Prostate gland (tissue), 2 donors: ENCODE measurements at regions not wholly inside any gene's neighbourhood (a gene's known extent, or its start where the extent isn't known, plus 50 kb on each side); places are given as distances from the start of the nearest gene placed in this dataset.

Source experiments
- DNase-seq: peaks from one replicate; pipeline ENCODE4 v3.0.0-alpha.2; 2019; ENCODE audit warnings: low spot score
- H3K27ac ChIP-seq, 2 donors: fragments of 200-600 bp; sonication (generic); 2 replicates each; pipeline ENCODE4 v1.5.1; 2017 to 2019
- H3K27me3 ChIP-seq: fragments of 200-600 bp; sonication (generic); replicated peaks from 2 replicates; pipeline ENCODE4 v1.5.1; 2019; ENCODE audit not compliant: insufficient read depth
- H3K36me3 ChIP-seq, 2 donors: fragments of 200-600 bp; sonication (generic); 1 replicate in 1 of 2; 2 replicates in 1 of 2; pipeline versions ENCODE4 v1.5.1 to v1.8.1; 2017 to 2019
- H3K4me1 ChIP-seq: fragments of 200-600 bp; sonication (generic); replicated peaks from 2 replicates; pipeline ENCODE4 v1.5.1; 2019
- H3K4me3 ChIP-seq, 2 donors: fragments of 200-600 bp; sonication (generic); 2 replicates each; pipeline ENCODE4 v1.5.1; 2017 to 2019
- H3K9me3 ChIP-seq: fragments of 200-600 bp; sonication (generic); 2 replicates; pipeline ENCODE4 v1.5.1; 2017
- POLR2A ChIP-seq: fragments of 450-650 bp; IDR thresholded peaks from one replicate; pipeline ENCODE4 v1.6.1; 2016; ENCODE audit warnings: antibody characterized with exemption, mild to moderate bottlenecking
- POLR2AphosphoS5 ChIP-seq: sonication (generic); formaldehyde crosslinking; IDR thresholded peaks from one replicate; pipeline ENCODE4 v1.6.1; 2017; ENCODE audit warnings: antibody characterized with exemption
- WGBS: methylation state at CpG from one replicate; pipeline ENCODE4 v1.1.5; 2018; 5-methylcytosine and 5-hydroxymethylcytosine counted together
- intact Hi-C: fragments of 100-400 bp; cut with DNase I; formaldehyde crosslinking; loops from one replicate; pipeline ENCODE4 v1.14.2; 2022
- TF ChIP-seq, protein P1 (sequence below), 4 experiments: fragments of 200-600 bp in 2 of 4; fragments of 450-650 bp in 2 of 4; sonication (generic) in 2 of 4; IDR thresholded peaks; 1 replicate in 3 of 4; 2 replicates in 1 of 4; pipeline ENCODE4 v1.5.1; 2016 to 2019; ENCODE audit warnings: antibody characterized with exemption in 4 of 4, mild to moderate bottlenecking in 2 of 4, moderate library complexity in 2 of 4

DNA sequence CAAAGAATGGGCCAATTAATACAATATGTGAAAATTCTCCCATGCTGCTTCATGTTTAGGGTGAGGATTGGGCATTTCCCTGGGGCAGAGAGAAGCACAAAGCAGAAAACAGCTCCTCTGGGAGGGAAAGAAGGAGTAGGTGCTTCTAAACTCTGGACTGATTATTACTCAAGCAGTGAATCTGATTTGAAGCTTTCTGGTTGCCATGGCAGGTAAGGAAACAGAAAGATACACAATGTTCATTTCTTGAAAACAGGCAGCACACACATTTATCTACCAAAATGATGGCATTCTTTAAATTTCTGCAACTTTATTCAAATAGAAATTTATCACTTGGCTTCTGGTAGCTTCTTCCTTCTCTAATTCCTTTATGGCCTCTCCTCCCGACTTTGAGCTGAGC, 305.4 kb upstream of the CHD6 start:
- H3K9me3 ChIP-seq = no peaks in the 10 kb centered on the region
- H3K4me3 ChIP-seq = no peak overlapping the region
- H3K27me3 ChIP-seq = no peaks in the 10 kb centered on the region
- no peak for TF ChIP-seq POLR2AphosphoS5
- TF ChIP-seq, protein P1, sequence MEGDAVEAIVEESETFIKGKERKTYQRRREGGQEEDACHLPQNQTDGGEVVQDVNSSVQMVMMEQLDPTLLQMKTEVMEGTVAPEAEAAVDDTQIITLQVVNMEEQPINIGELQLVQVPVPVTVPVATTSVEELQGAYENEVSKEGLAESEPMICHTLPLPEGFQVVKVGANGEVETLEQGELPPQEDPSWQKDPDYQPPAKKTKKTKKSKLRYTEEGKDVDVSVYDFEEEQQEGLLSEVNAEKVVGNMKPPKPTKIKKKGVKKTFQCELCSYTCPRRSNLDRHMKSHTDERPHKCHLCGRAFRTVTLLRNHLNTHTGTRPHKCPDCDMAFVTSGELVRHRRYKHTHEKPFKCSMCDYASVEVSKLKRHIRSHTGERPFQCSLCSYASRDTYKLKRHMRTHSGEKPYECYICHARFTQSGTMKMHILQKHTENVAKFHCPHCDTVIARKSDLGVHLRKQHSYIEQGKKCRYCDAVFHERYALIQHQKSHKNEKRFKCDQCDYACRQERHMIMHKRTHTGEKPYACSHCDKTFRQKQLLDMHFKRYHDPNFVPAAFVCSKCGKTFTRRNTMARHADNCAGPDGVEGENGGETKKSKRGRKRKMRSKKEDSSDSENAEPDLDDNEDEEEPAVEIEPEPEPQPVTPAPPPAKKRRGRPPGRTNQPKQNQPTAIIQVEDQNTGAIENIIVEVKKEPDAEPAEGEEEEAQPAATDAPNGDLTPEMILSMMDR (IDR thresholded peaks at IDR 0.05) = no peak
- no peak for TF ChIP-seq POLR2A
- no peak overlapping the region for H3K27ac ChIP-seq
- no peaks in the 10 kb centered on the region for H3K4me1 ChIP-seq
- H3K36me3 ChIP-seq = no peaks in the 10 kb centered on the region
- DNase-seq = no peak
- intact Hi-C loops = no loop called here
- WGBS = 31% methylated on average over 1 of the region's 1 CpG

- no peak for DNase-seq
- no peak overlapping the region for H3K4me3 ChIP-seq
- no peaks in the 10 kb centered on the region for H3K36me3 ChIP-seq
- intact Hi-C loops = no loop called here
- H3K27me3 ChIP-seq = no peaks in the 10 kb centered on the region
- H3K27ac ChIP-seq = no peak overlapping the region
- TF ChIP-seq POLR2A (no peak), POLR2AphosphoS5 (no peak)
- TF ChIP-seq, protein P1 (IDR thresholded peaks at IDR 0.05) = no peak
- no peaks in the 10 kb centered on the region for H3K4me1 ChIP-seq
- H3K9me3 ChIP-seq = no peaks in the 10 kb centered on the region
Measured at GRCh38 chr20:41913146-41913545, 295.0 kb upstream of the CHD6 start.

DNA sequence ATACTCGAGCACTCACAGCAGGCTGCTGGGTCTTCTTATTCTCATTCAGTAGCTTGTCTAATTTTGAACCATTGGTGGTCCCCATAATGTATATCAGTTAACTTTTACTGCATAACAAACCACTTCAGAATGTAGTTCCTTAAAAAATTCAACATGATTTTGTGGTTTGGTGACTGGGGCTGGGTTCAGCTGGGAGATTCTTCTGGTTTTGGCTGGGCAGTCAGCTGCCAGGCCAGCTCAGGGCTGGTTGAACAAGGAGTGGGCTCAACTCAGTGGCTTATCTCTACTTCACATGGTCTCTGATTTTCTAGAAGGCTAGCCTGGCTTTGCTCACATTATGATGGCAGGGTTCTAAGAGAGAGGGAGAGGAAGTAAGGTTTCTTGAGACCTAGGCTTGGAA, 292.4 kb upstream of the CHD6 start:
- Histone ChIP-seq H3K36me3 (no peaks in the 10 kb centered on the region), H3K27ac (no peak overlapping the region), H3K27me3 (no peaks in the 10 kb centered on the region), H3K4me3 (no peak overlapping the region), H3K9me3 (no peaks in the 10 kb centered on the region), H3K4me1 (no peaks in the 10 kb centered on the region)
- intact Hi-C loops = no loop called here
- no peak for DNase-seq
- TF ChIP-seq, protein P1 (IDR thresholded peaks at IDR 0.05) = no peak
- TF ChIP-seq POLR2AphosphoS5 = no peak
- no peak for TF ChIP-seq POLR2A
- WGBS = 65% methylated on average over 1 of the region's 1 CpG

DNA sequence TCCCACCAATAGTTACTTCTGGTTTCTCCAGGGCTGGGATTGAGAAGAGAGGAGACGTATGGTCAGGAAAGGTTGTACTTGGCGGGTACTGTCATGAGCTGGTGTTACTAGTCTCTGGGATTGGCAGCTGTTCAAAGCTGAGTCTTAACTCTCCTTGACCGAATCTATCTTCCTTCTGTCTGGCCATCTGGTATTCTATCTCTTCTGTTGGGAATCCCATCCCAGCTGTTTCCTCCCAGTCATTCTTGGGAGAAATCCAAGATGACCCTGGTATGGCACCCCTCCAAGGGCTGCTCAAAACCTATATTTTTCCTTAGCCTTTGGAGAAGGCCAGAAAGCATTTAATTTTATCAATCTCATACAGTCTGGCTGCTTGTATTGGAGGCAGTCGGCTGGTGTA, 287.0 kb upstream of the CHD6 start:
- H3K27ac ChIP-seq = no peak overlapping the region
- no peak overlapping the region for H3K4me3 ChIP-seq
- H3K36me3 ChIP-seq = no peaks in the 10 kb centered on the region
- WGBS = 78% methylated on average over 4 of the region's 4 CpGs
- no peaks in the 10 kb centered on the region for H3K27me3 ChIP-seq
- H3K9me3 ChIP-seq = no peaks in the 10 kb centered on the region
- intact Hi-C loops = no loop called here
- no peaks in the 10 kb centered on the region for H3K4me1 ChIP-seq
- no peak for TF ChIP-seq POLR2AphosphoS5
- TF ChIP-seq POLR2A = no peak
- TF ChIP-seq, protein P1 (IDR thresholded peaks at IDR 0.05) = no peak
- DNase-seq = no peak

DNA sequence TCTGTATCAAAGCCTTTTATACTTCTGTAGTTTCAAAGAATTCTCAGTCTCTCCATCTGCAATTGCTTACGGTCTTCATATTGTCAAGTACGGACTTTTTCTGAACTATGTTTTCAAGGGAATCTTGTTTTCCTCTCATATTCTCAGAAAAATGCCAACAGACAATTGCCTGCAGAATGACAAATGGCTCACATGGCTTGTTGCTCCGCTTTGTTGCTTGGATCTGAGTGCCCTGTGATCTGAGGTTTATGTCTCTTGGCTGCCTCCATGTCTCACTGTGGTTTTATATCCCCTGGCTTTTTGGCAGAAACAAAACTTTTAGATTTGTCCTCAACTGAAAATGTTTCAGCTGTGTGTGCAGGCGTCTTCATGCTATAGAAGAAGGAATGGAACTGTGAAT, 285.4 kb upstream of the CHD6 start:
- H3K4me3 ChIP-seq = no peak overlapping the region
- H3K4me1 ChIP-seq = no peaks in the 10 kb centered on the region
- WGBS = 54% methylated on average over 4 of the region's 4 CpGs
- H3K36me3 ChIP-seq = no peaks in the 10 kb centered on the region
- no peaks in the 10 kb centered on the region for H3K9me3 ChIP-seq
- TF ChIP-seq, protein P1 (IDR thresholded peaks at IDR 0.05) = no peak
- TF ChIP-seq POLR2AphosphoS5 (no peak), POLR2A (no peak)
- intact Hi-C loops = no loop called here
- no peaks in the 10 kb centered on the region for H3K27me3 ChIP-seq
- no peak overlapping the region for H3K27ac ChIP-seq
- no peak for DNase-seq
